PC-3 (cell line): ENCODE measurements at regions not wholly inside any gene's neighbourhood (a gene's known extent, or its start where the extent isn't known, plus 50 kb on each side); places are given as distances from the start of the nearest gene placed in this dataset.

Experiments
- EZH2phosphoT487 ChIP-seq: fragments of 300-600 bp; sonication (generic); IDR thresholded peaks from 2 replicates; pipeline ENCODE4 v1.6.1; 2018; ENCODE audit warnings: mild to moderate bottlenecking, antibody characterized with exemption, low read length, borderline replicate concordance
- TF ChIP-seq, protein P1 (sequence below): fragments of 300-600 bp; sonication (generic); conservative IDR thresholded peaks from 2 replicates; pipeline ENCODE4 v1.5.1; 2017; ENCODE audit warnings: antibody characterized with exemption, low read depth, mild to moderate bottlenecking, low read length

DNA sequence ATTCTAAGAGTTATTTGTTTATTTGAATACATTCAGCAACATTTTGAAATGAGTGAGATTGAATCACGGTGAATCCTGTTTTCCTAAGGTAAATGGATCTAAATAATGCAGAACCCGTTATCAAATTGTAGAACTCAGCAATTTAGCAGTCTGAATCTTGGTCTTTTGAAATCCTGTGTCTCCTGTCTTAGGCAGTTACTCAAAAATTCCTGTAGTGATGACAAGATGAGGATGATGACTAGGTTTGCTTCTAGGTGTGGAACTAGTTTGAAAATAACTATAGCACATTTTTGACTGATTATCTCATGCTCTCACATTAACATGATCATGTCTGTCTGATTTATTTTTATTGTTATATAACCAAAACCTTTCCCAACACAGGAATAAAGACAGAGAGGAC, 115.0 kb downstream of the RAP2B start:
- no peak for TF ChIP-seq EZH2phosphoT487
- TF ChIP-seq, protein P1, sequence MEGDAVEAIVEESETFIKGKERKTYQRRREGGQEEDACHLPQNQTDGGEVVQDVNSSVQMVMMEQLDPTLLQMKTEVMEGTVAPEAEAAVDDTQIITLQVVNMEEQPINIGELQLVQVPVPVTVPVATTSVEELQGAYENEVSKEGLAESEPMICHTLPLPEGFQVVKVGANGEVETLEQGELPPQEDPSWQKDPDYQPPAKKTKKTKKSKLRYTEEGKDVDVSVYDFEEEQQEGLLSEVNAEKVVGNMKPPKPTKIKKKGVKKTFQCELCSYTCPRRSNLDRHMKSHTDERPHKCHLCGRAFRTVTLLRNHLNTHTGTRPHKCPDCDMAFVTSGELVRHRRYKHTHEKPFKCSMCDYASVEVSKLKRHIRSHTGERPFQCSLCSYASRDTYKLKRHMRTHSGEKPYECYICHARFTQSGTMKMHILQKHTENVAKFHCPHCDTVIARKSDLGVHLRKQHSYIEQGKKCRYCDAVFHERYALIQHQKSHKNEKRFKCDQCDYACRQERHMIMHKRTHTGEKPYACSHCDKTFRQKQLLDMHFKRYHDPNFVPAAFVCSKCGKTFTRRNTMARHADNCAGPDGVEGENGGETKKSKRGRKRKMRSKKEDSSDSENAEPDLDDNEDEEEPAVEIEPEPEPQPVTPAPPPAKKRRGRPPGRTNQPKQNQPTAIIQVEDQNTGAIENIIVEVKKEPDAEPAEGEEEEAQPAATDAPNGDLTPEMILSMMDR, result no peak
